ENCODE measurements at regions not wholly inside any gene's neighbourhood (a gene's known extent, or its start where the extent isn't known, plus 50 kb on each side); places are given as distances from the start of the nearest gene placed in this dataset.
"Not testable (repeated sequence)": the region's sequence is repeated elsewhere in the genome, so short reads cannot be mapped to it uniquely, and the experiment has no call there.

- DNase-seq (ENCODE audit: low spot score) (no peak), ATAC-seq (ENCODE audit: low read depth) (no peak)
- H3K9me3 ChIP-seq (ENCODE audit: severe bottlenecking), result no peaks in the 10 kb centered on the region
- TF ChIP-seq CTCF (IDR thresholded peaks at IDR 0.05; ENCODE audit: poor library complexity, severe bottlenecking), result no peak
- H3K4me1 ChIP-seq (ENCODE audit: insufficient read depth, poor library complexity, severe bottlenecking), result no peaks in the 10 kb centered on the region
- H3K27ac ChIP-seq (ENCODE audit: poor library complexity, severe bottlenecking), result no peak overlapping the region
- H3K27me3 ChIP-seq (ENCODE audit: insufficient read depth, poor library complexity, severe bottlenecking), result no peaks in the 10 kb centered on the region
- no peaks in the 10 kb centered on the region for H3K36me3 ChIP-seq (ENCODE audit: low read depth)
- H3K4me3 ChIP-seq (ENCODE audit: severe bottlenecking), result no peak overlapping the region
These were observed 1284.3 kb upstream of the TMEM132C start for GRCh38 chr12:126982707-126983106.

GRCh38 chr12:126983735-126984134, 1283.2 kb upstream of the TMEM132C start:
- H3K9me3 ChIP-seq (ENCODE audit: severe bottlenecking); H3K36me3 ChIP-seq (ENCODE audit: low read depth); H3K27me3 ChIP-seq (ENCODE audit: insufficient read depth, poor library complexity, severe bottlenecking); DNase-seq (ENCODE audit: low spot score); ATAC-seq (ENCODE audit: low read depth); H3K4me3 ChIP-seq (ENCODE audit: severe bottlenecking); H3K4me1 ChIP-seq (ENCODE audit: insufficient read depth, poor library complexity, severe bottlenecking); H3K27ac ChIP-seq (ENCODE audit: poor library complexity, severe bottlenecking): not testable (repeated sequence)

GRCh38 chr12:126985663-126986062, 1281.3 kb upstream of the TMEM132C start:
- H3K4me3 ChIP-seq (ENCODE audit: severe bottlenecking); DNase-seq (ENCODE audit: low spot score); H3K27me3 ChIP-seq (ENCODE audit: insufficient read depth, poor library complexity, severe bottlenecking); ATAC-seq (ENCODE audit: low read depth); H3K4me1 ChIP-seq (ENCODE audit: insufficient read depth, poor library complexity, severe bottlenecking); H3K27ac ChIP-seq (ENCODE audit: poor library complexity, severe bottlenecking); H3K36me3 ChIP-seq (ENCODE audit: low read depth); H3K9me3 ChIP-seq (ENCODE audit: severe bottlenecking): not testable (repeated sequence)

GRCh38 chr12:126989532-126989931, 1277.4 kb upstream of the TMEM132C start:
- H3K27ac ChIP-seq (ENCODE audit: poor library complexity, severe bottlenecking), result no peak overlapping the region
- no peak overlapping the region for H3K4me3 ChIP-seq (ENCODE audit: severe bottlenecking)
- no peaks in the 10 kb centered on the region for H3K27me3 ChIP-seq (ENCODE audit: insufficient read depth, poor library complexity, severe bottlenecking)
- no peaks in the 10 kb centered on the region for H3K9me3 ChIP-seq (ENCODE audit: severe bottlenecking)
- TF ChIP-seq CTCF (IDR thresholded peaks at IDR 0.05; ENCODE audit: poor library complexity, severe bottlenecking), result no peak
- ATAC-seq (ENCODE audit: low read depth) (no peak), DNase-seq (ENCODE audit: low spot score) (no peak)
- H3K4me1 ChIP-seq (ENCODE audit: insufficient read depth, poor library complexity, severe bottlenecking), result no peaks in the 10 kb centered on the region
- no peaks in the 10 kb centered on the region for H3K36me3 ChIP-seq (ENCODE audit: low read depth)

GRCh38 chr12:126993898-126994297, 1273.1 kb upstream of the TMEM132C start:
- no peak for DNase-seq (ENCODE audit: low spot score)
- TF ChIP-seq CTCF (IDR thresholded peaks at IDR 0.05; ENCODE audit: poor library complexity, severe bottlenecking), result no peak
- no peak for ATAC-seq (ENCODE audit: low read depth)

GRCh38 chr12:126994599-126994998, 1272.4 kb upstream of the TMEM132C start:
- Histone ChIP-seq H3K27me3 (ENCODE audit: insufficient read depth, poor library complexity, severe bottlenecking) (no peaks in the 10 kb centered on the region), H3K4me1 (ENCODE audit: insufficient read depth, poor library complexity, severe bottlenecking) (no peaks in the 10 kb centered on the region)
- no peak for TF ChIP-seq CTCF (IDR thresholded peaks at IDR 0.05; ENCODE audit: poor library complexity, severe bottlenecking)

More at GRCh38 chr12:126993898-126994297, 1273.1 kb upstream of the TMEM132C start:
- H3K9me3 ChIP-seq (ENCODE audit: severe bottlenecking), result no peaks in the 10 kb centered on the region
- H3K4me3 ChIP-seq (ENCODE audit: severe bottlenecking), result no peak overlapping the region
- H3K4me1 ChIP-seq (ENCODE audit: insufficient read depth, poor library complexity, severe bottlenecking), result no peaks in the 10 kb centered on the region
- no peak overlapping the region for H3K27ac ChIP-seq (ENCODE audit: poor library complexity, severe bottlenecking)
- H3K27me3 ChIP-seq (ENCODE audit: insufficient read depth, poor library complexity, severe bottlenecking), result no peaks in the 10 kb centered on the region
- H3K36me3 ChIP-seq (ENCODE audit: low read depth), result no peaks in the 10 kb centered on the region

More at GRCh38 chr12:126994599-126994998, 1272.4 kb upstream of the TMEM132C start:
- DNase-seq (ENCODE audit: low spot score), result no peak
- ATAC-seq (ENCODE audit: low read depth), result no peak
- Histone ChIP-seq H3K36me3 (ENCODE audit: low read depth) (no peaks in the 10 kb centered on the region), H3K27ac (ENCODE audit: poor library complexity, severe bottlenecking) (no peak overlapping the region), H3K9me3 (ENCODE audit: severe bottlenecking) (no peaks in the 10 kb centered on the region), H3K4me3 (ENCODE audit: severe bottlenecking) (no peak overlapping the region)
